Spleen (tissue), 11 donors: ENCODE measurements at regions not wholly inside any gene's neighbourhood (a gene's known extent, or its start where the extent isn't known, plus 50 kb on each side); places are given as distances from the start of the nearest gene placed in this dataset.

Experiments used
- DNase-seq: peaks from one replicate; pipeline ENCODE4 v3.0.0-alpha.2; 2020
- H3K27ac ChIP-seq, 8 donors: fragments of 200-600 bp; sonication (generic) in 7 of 8; 1 replicate in 4 of 8; 2 replicates in 4 of 8; pipeline versions ENCODE4 v1.5.0 to v1.8.0; 2016 to 2021; ENCODE audit warnings: inconsistent platforms in 4 of 8, mild to moderate bottlenecking in 4 of 8, moderate library complexity in 1 of 8
- H3K27me3 ChIP-seq, 7 donors: fragments of 200-600 bp; sonication (generic) in 6 of 7; replicated peaks in 1 of 7; 1 replicate in 4 of 7; 2 replicates in 3 of 7; pipeline versions ENCODE4 v1.5.0 to v1.8.0; 2016 to 2021; ENCODE audit warnings: inconsistent platforms in 3 of 7, mild to moderate bottlenecking in 1 of 7
- H3K36me3 ChIP-seq, 6 donors: fragments of 200-600 bp; sonication (generic) in 5 of 6; 1 replicate in 4 of 6; 2 replicates in 2 of 6; pipeline versions ENCODE4 v1.5.0 to v1.8.0; 2016 to 2021; ENCODE audit warnings: inconsistent platforms in 2 of 6
- H3K4me1 ChIP-seq, 6 donors: fragments of 200-600 bp; sonication (generic) in 5 of 6; 1 replicate in 3 of 6; 2 replicates in 3 of 6; pipeline versions ENCODE4 v1.5.0 to v1.8.0; 2016 to 2021; ENCODE audit warnings: inconsistent platforms in 3 of 6
- H3K4me3 ChIP-seq, 8 donors: fragments of 200-600 bp; sonication (generic) in 7 of 8; 1 replicate in 4 of 8; 2 replicates in 4 of 8; pipeline versions ENCODE4 v1.5.0 to v1.8.0; 2016 to 2021; ENCODE audit warnings: inconsistent platforms in 4 of 8, mild to moderate bottlenecking in 4 of 8, moderate library complexity in 2 of 8
- H3K9me3 ChIP-seq, 8 donors: fragments of 200-600 bp; sonication (generic) in 7 of 8; 1 replicate in 4 of 8; 2 replicates in 4 of 8; pipeline versions ENCODE4 v1.5.0 to v1.8.0; 2016 to 2021; ENCODE audit warnings: inconsistent platforms in 4 of 8
- CTCF ChIP-seq, 11 experiments: fragments of 200-600 bp in 7 of 11; fragments of 450-650 bp in 4 of 11; sonication (generic) in 4 of 11; IDR thresholded peaks in 8 of 11; conservative IDR thresholded peaks in 3 of 11; 1 replicate in 7 of 11; 2 replicates in 4 of 11; pipeline versions ENCODE4 v1.4.0 to v1.8.0; 2016 to 2021; ENCODE audit warnings: antibody characterized with exemption in 11 of 11, inconsistent platforms in 4 of 11, mild to moderate bottlenecking in 1 of 11
- POLR2A ChIP-seq, 3 donors: fragments of 450-650 bp; IDR thresholded peaks; one replicate each; pipeline ENCODE4 v1.5.1; 2017; ENCODE audit warnings: antibody characterized with exemption in 3 of 3, mild to moderate bottlenecking in 1 of 3
- POLR2AphosphoS5 ChIP-seq, 3 donors: sonication (generic); formaldehyde crosslinking; IDR thresholded peaks; one replicate each; pipeline ENCODE4 v1.5.1; 2017; ENCODE audit warnings: antibody characterized with exemption in 3 of 3
- WGBS, 5 donors: extraction: QIAGEN DNeasy Blood & Tissue Kit in 3 of 5; methylation state at CpG; one replicate each; pipeline versions ENCODE4 v1.1.5 to v1.1.7; 2013 to 2018; 5-methylcytosine and 5-hydroxymethylcytosine counted together
- intact Hi-C: fragments of 100-400 bp; cut with DNase I; formaldehyde crosslinking; loops from one replicate; pipeline ENCODE4 v1.15.0; 2023; ENCODE audit warnings: low total_unique reads
- donor health status: healthy with polysubstance abuse.
- donor health status: DM: no; HTN: no; CAD: no; lungs with moderate emphysema.
- donor health status: DM: no; HTN: no; CAD: no.
- donor health status: Bipolar disorder and iron deficiency.
- donor health status: healthy.
- donor health status: DM: no; HTN: no; CAD: no.
- donor health status: DM: yes; HTN: yes; CAD: no.

- WGBS, 5 donors, result 26 to 39% (median 35%) methylated on average over 1 of the region's 1 CpG
- intact Hi-C loops, result no loop called here
- Histone ChIP-seq H3K36me3 (no peaks in the 10 kb centered on the region), H3K4me1 (no peaks in the 10 kb centered on the region), H3K27me3 (no peaks in the 10 kb centered on the region), H3K9me3 (peaks cover 0 to 13% (median 7%) of the 10 kb centered on the region in 8 donors), H3K27ac (no peak overlapping the region), H3K4me3 (no peak overlapping the region)
- DNase-seq, result no peak
- TF ChIP-seq POLR2AphosphoS5 (IDR thresholded peaks at IDR 0.05), result no peak
- no peak for TF ChIP-seq POLR2A (IDR thresholded peaks at IDR 0.05)
- TF ChIP-seq CTCF (IDR thresholded peaks at IDR 0.05 in 8 of 11, conservative IDR thresholded peaks at IDR 0.05 in 3 of 11), result no peak
Observed at GRCh38 chr4:125021189-125021588, 293.6 kb upstream of the FAT4 start.

GRCh38 chr4:125020089-125021034, 294.4 kb upstream of the FAT4 start:
- H3K36me3 ChIP-seq, result no peaks in the 10 kb centered on the region
- no peak overlapping the region for H3K27ac ChIP-seq
- intact Hi-C loops, result no loop called here
- 62 to 82% (median 68%) methylated on average over 2 of the region's 2 CpGs for WGBS, 5 donors
- no peak for DNase-seq
- TF ChIP-seq POLR2AphosphoS5 (IDR thresholded peaks at IDR 0.05) (no peak), CTCF (IDR thresholded peaks at IDR 0.05 in 8 of 11, conservative IDR thresholded peaks at IDR 0.05 in 3 of 11) (no peak), POLR2A (IDR thresholded peaks at IDR 0.05) (no peak)
- H3K27me3 ChIP-seq, result no peaks in the 10 kb centered on the region
- no peaks in the 10 kb centered on the region for H3K4me1 ChIP-seq
- peaks cover 0 to 13% (median 6%) of the 10 kb centered on the region in 8 donors for H3K9me3 ChIP-seq
- H3K4me3 ChIP-seq, result no peak overlapping the region

- intact Hi-C loops, result no loop called here
- Histone ChIP-seq H3K36me3 (no peaks in the 10 kb centered on the region), H3K4me3 (no peak overlapping the region), H3K27me3 (no peaks in the 10 kb centered on the region), H3K4me1 (no peaks in the 10 kb centered on the region), H3K27ac (no peak overlapping the region), H3K9me3 (peaks cover 0 to 13% (median 6%) of the 10 kb centered on the region in 8 donors)
- TF ChIP-seq POLR2AphosphoS5 (IDR thresholded peaks at IDR 0.05) (no peak), CTCF (IDR thresholded peaks at IDR 0.05 in 8 of 11, conservative IDR thresholded peaks at IDR 0.05 in 3 of 11) (no peak), POLR2A (IDR thresholded peaks at IDR 0.05) (no peak)
- no peak for DNase-seq
- 50 to 74% (median 67%) methylated on average over 5 of the region's 5 CpGs for WGBS, 5 donors
Observed at GRCh38 chr4:125016892-125017299, 297.9 kb upstream of the FAT4 start.

DNA sequence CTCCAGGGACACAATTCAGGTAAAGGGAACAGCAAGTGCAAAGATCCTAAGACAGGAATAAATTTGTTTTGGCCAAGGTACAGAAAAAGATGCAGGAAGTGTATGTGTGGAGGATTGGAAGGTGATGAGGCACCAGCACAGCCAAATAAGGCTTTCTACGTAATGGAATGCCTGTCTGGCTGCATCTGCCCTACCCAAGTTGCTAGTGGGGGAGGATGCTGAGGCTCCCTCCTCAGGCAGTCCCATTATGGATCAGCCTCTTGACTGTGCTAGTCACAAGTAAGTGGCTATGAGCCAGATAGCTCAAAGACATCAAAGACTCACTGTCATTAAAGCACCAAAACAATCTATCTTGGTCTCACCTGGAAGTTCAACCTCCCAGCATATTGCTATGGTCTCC, 300.9 kb upstream of the FAT4 start:
- WGBS, 5 donors, result 62 to 100% (median 78%) methylated on average over 1 of the region's 1 CpG
- DNase-seq, result no peak
- Histone ChIP-seq H3K27ac (no peak overlapping the region), H3K36me3 (no peaks in the 10 kb centered on the region), H3K9me3 (peaks cover 0 to 3% (median under 1%) of the 10 kb centered on the region in 8 donors), H3K27me3 (no peaks in the 10 kb centered on the region), H3K4me3 (no peak overlapping the region), H3K4me1 (no peaks in the 10 kb centered on the region)
- intact Hi-C loops, result no loop called here
- TF ChIP-seq CTCF (IDR thresholded peaks at IDR 0.05 in 8 of 11, conservative IDR thresholded peaks at IDR 0.05 in 3 of 11), result no peak
- no peak for TF ChIP-seq POLR2A (IDR thresholded peaks at IDR 0.05)
- no peak for TF ChIP-seq POLR2AphosphoS5 (IDR thresholded peaks at IDR 0.05)
